ENCODE measurements at regions not wholly inside any gene's neighbourhood (a gene's known extent, or its start where the extent isn't known, plus 50 kb on each side); places are given as distances from the start of the nearest gene placed in this dataset.

DNA sequence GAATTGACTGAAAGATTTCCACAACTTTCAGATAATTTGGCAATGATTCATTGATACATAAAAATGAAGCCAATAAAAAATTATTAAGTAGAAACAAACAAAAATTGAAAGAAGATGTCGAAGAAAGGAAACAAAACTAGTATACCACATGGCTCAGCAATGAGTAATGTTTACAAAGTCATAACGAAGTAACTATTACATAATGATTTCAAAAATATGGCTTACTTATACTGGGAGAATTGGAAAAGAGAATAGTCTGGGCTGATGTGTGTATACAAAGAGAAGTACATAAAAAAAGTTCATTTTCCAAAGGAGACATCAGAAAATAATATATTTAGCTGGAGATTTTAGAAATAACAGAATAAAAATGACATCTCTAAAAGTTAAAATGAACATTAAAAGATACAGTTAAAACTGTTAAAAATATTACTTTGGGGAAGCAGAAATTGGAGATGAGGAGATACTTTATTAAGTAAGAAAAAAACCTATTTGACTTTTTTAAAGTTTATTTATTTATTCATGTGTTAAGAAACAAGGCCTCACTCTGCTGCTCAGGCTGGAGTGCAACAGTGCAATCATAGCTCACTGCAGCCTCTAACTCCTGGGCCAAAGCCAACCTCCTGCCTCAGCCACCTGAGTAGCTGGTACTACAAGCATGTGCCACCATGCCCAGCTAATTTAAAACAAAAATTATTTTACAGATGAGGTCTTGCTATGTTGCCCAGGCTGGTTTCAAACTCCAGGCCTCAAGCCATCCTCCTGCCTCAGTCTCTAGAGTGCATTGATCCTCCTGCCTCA lies 409.7 kb upstream of the PIK3C3 start:
- Histone ChIP-seq H2AFZ (ENCODE audit: low read length) (no peak overlapping the region), H3K9me3 (ENCODE audit: low read length) (no peaks in the 10 kb centered on the region), H4K20me1 (ENCODE audit: insufficient read depth, low read length) (no peaks in the 10 kb centered on the region), H3K4me3 (ENCODE audit: low read depth, low read length, poor library complexity, severe bottlenecking) (no peak overlapping the region), H3K27ac (ENCODE audit: low read depth, low read length, poor library complexity, severe bottlenecking) (no peak overlapping the region), H3K4me1 (ENCODE audit: insufficient read depth, low read length, poor library complexity, severe bottlenecking) (no peaks in the 10 kb centered on the region), H3K4me2 (ENCODE audit: low read length) (no peak overlapping the region), H3K9me2 (ENCODE audit: insufficient read depth, low read length) (no peaks in the 10 kb centered on the region), H3K79me2 (ENCODE audit: insufficient read depth, low read depth, low read length) (no peaks in the 10 kb centered on the region), H3K36me3 (ENCODE audit: insufficient read depth, low read length) (no peaks in the 10 kb centered on the region)
- intact Hi-C loops (cut with micrococcal nuclease; ENCODE audit: unreplicated experiment), result no loop called here
- BruUV-seq (replicated peaks), result no TSS peak
- ChIA-PET CTCF (ENCODE audit: unreplicated experiment) (no interaction called here), POLR2A (no interaction called here)
- TF ChIP-seq, protein P1, sequence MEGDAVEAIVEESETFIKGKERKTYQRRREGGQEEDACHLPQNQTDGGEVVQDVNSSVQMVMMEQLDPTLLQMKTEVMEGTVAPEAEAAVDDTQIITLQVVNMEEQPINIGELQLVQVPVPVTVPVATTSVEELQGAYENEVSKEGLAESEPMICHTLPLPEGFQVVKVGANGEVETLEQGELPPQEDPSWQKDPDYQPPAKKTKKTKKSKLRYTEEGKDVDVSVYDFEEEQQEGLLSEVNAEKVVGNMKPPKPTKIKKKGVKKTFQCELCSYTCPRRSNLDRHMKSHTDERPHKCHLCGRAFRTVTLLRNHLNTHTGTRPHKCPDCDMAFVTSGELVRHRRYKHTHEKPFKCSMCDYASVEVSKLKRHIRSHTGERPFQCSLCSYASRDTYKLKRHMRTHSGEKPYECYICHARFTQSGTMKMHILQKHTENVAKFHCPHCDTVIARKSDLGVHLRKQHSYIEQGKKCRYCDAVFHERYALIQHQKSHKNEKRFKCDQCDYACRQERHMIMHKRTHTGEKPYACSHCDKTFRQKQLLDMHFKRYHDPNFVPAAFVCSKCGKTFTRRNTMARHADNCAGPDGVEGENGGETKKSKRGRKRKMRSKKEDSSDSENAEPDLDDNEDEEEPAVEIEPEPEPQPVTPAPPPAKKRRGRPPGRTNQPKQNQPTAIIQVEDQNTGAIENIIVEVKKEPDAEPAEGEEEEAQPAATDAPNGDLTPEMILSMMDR (conservative IDR thresholded peaks at IDR 0.05; ENCODE audit: low read length), result no peak
- TF ChIP-seq EZH2phosphoT487 (IDR thresholded peaks at IDR 0.05; ENCODE audit: borderline replicate concordance, low read depth, low read length), result no peak
- DNase-seq (ENCODE audit: low spot score), result no peak

DNA sequence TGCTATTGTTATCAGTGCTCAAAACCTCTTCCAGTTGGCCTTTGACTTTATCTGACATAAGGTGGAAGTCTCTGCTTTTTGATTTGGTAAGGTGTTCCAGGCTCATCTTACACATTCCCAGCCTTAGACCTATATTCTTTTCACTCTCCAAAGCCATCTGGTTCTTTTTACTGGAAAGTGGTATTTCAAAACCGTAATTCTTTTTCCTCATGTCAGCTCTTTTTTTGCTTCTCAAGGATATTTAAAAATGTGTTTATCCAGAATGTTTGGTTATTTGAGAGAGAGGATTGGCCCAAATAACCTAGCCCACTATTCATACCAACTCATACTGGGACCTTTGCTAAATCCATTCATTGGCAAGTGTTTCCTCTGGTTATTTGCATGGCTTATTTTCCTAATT lies 411.2 kb upstream of the PIK3C3 start:
- no peaks in the 10 kb centered on the region for H3K4me1 ChIP-seq (ENCODE audit: insufficient read depth, low read length, poor library complexity, severe bottlenecking)
- ChIA-PET CTCF (ENCODE audit: unreplicated experiment) (no interaction called here), POLR2A (no interaction called here)
- H3K9me2 ChIP-seq (ENCODE audit: insufficient read depth, low read length), result no peaks in the 10 kb centered on the region
- no peak overlapping the region for H2AFZ ChIP-seq (ENCODE audit: low read length)
- no TSS peak for BruUV-seq (replicated peaks)
- H3K79me2 ChIP-seq (ENCODE audit: insufficient read depth, low read depth, low read length), result no peaks in the 10 kb centered on the region
- H3K4me3 ChIP-seq (ENCODE audit: low read depth, low read length, poor library complexity, severe bottlenecking), result no peak overlapping the region
- no peak for DNase-seq (ENCODE audit: low spot score)
- TF ChIP-seq EZH2phosphoT487 (IDR thresholded peaks at IDR 0.05; ENCODE audit: borderline replicate concordance, low read depth, low read length), result no peak
- TF ChIP-seq, protein P1 (conservative IDR thresholded peaks at IDR 0.05; ENCODE audit: low read length), result no peak
- no peak overlapping the region for H3K4me2 ChIP-seq (ENCODE audit: low read length)
- no peak overlapping the region for H3K27ac ChIP-seq (ENCODE audit: low read depth, low read length, poor library complexity, severe bottlenecking)
- intact Hi-C loops (cut with micrococcal nuclease; ENCODE audit: unreplicated experiment), result no loop called here
- H4K20me1 ChIP-seq (ENCODE audit: insufficient read depth, low read length), result no peaks in the 10 kb centered on the region
- no peaks in the 10 kb centered on the region for H3K36me3 ChIP-seq (ENCODE audit: insufficient read depth, low read length)
- no peaks in the 10 kb centered on the region for H3K9me3 ChIP-seq (ENCODE audit: low read length)

DNA sequence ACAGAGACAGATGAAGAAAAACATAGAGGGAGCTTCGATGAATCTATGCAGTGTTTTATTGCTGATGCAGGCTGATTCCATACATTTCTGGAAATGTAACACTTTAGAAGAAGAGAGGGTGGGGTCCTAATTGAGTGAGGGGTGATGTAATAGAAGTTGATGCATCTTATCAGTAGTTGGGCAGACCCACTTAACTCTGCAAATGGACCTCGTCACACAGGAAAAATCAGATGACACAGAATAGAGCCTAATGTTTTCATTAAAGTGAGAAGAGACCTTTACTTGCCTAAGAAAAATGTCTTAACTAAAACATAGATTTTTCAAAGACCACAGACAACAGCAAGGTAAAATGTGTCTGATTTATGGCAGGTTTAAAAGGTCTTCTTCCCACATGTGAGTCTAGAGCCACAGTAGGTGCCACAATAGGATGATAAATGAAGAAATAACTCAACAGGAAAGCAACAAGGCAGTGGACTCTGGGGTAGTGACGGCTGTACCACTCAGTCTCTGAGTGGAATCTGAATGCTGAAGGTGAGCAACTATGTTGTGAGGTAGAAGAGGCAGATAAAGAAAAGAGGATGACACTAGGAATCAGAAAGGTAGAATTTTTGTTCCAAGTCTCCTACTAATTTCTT lies 414.7 kb upstream of the PIK3C3 start:
- H3K36me3 ChIP-seq (ENCODE audit: insufficient read depth, low read length), result no peaks in the 10 kb centered on the region
- ChIA-PET POLR2A (no interaction called here), CTCF (ENCODE audit: unreplicated experiment) (no interaction called here)
- no peak overlapping the region for H3K4me2 ChIP-seq (ENCODE audit: low read length)
- H3K4me1 ChIP-seq (ENCODE audit: insufficient read depth, low read length, poor library complexity, severe bottlenecking), result no peaks in the 10 kb centered on the region
- TF ChIP-seq, protein P1 (conservative IDR thresholded peaks at IDR 0.05; ENCODE audit: low read length), result no peak
- no peak for TF ChIP-seq EZH2phosphoT487 (IDR thresholded peaks at IDR 0.05; ENCODE audit: borderline replicate concordance, low read depth, low read length)
- H3K79me2 ChIP-seq (ENCODE audit: insufficient read depth, low read depth, low read length), result no peaks in the 10 kb centered on the region
- BruUV-seq (replicated peaks), result no TSS peak
- intact Hi-C loops (cut with micrococcal nuclease; ENCODE audit: unreplicated experiment), result no loop called here
- H3K9me2 ChIP-seq (ENCODE audit: insufficient read depth, low read length), result no peaks in the 10 kb centered on the region
- no peaks in the 10 kb centered on the region for H3K9me3 ChIP-seq (ENCODE audit: low read length)
- no peak overlapping the region for H3K4me3 ChIP-seq (ENCODE audit: low read depth, low read length, poor library complexity, severe bottlenecking)
- H2AFZ ChIP-seq (ENCODE audit: low read length), result no peak overlapping the region
- no peaks in the 10 kb centered on the region for H4K20me1 ChIP-seq (ENCODE audit: insufficient read depth, low read length)
- H3K27ac ChIP-seq (ENCODE audit: low read depth, low read length, poor library complexity, severe bottlenecking), result no peak overlapping the region
- DNase-seq (ENCODE audit: low spot score), result no peak
